ENCODE measurements at regions not wholly inside any gene's neighbourhood (a gene's known extent, or its start where the extent isn't known, plus 50 kb on each side); places are given as distances from the start of the nearest gene placed in this dataset.

- no peak overlapping the region for H3K56ac ChIP-seq (ENCODE audit: low read length)
- H4K5ac ChIP-seq (ENCODE audit: low read length): no peak overlapping the region
- no peaks in the 10 kb centered on the region for H3K27me3 ChIP-seq (ENCODE audit: insufficient read depth, low read length, poor library complexity)
- H3K4me3 ChIP-seq (ENCODE audit: low read length): no peak overlapping the region
- DNase-seq: no peak
- H2BK15ac ChIP-seq (replicated peaks; ENCODE audit: low read depth): no peak overlapping the region
- H3K23ac ChIP-seq (ENCODE audit: low read length): no peak overlapping the region
- H3K36me3 ChIP-seq (ENCODE audit: control insufficient read depth, insufficient read depth, low read length): no peaks in the 10 kb centered on the region
- H3K4ac ChIP-seq (ENCODE audit: low read depth, low read length): no peak overlapping the region
- H2BK120ac ChIP-seq (ENCODE audit: low read depth, low read length): no peak overlapping the region
- no peak overlapping the region for H3K27ac ChIP-seq (ENCODE audit: low read depth, low read length)
- H3K4me1 ChIP-seq (ENCODE audit: control insufficient read depth, low read depth, low read length): no peaks in the 10 kb centered on the region
- no peak overlapping the region for H3K9ac ChIP-seq (ENCODE audit: low read length)
- no peaks in the 10 kb centered on the region for H3K79me1 ChIP-seq (ENCODE audit: low read length)
- no CpG with 5 or more reads among the region's 1 CpG for WGBS (ENCODE audit: extremely low coverage, insufficient coverage, low lambda C conversion rate)
- no peaks in the 10 kb centered on the region for H3K79me2 ChIP-seq (ENCODE audit: control insufficient read depth, insufficient read depth, low read length)
- H4K8ac ChIP-seq (ENCODE audit: low read depth, low read length): no peak overlapping the region
- H2AK5ac ChIP-seq (ENCODE audit: low read length): no peak overlapping the region
- H3K4me2 ChIP-seq (ENCODE audit: low read length): no peak overlapping the region
- no peak overlapping the region for H2BK5ac ChIP-seq (ENCODE audit: low read length)
- H3K18ac ChIP-seq (ENCODE audit: low read length): no peak overlapping the region
These were observed 154.9 kb downstream of the FSCB start for GRCh38 chr14:44352201-44352600.

DNA sequence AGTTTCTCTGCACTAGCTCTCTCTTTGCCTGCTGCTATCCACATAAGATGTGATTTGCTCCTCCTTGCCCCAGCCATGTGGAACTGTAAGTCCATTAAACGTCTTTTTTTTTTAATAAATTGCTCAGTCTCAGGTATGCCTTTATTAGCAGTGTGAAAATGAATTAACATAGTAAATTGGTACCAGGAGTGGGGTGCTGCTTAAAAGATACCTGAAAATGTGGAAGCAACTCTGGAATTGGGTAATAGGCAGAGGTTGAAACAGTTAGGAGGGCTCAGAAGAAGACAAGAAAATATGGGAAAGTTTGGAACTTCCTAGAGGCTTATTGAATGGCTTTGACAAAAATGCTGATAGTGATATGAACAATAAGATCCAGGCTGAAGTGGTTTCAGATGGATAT is 159.8 kb downstream of the FSCB start:
- no peak for DNase-seq
- Histone ChIP-seq H2BK120ac (ENCODE audit: low read depth, low read length) (no peak overlapping the region), H3K23ac (ENCODE audit: low read length) (no peak overlapping the region), H2AK5ac (ENCODE audit: low read length) (no peak overlapping the region), H3K4me1 (ENCODE audit: control insufficient read depth, low read depth, low read length) (no peaks in the 10 kb centered on the region), H2BK15ac (replicated peaks; ENCODE audit: low read depth) (no peak overlapping the region), H3K9ac (ENCODE audit: low read length) (no peak overlapping the region), H3K27me3 (ENCODE audit: insufficient read depth, low read length, poor library complexity) (no peaks in the 10 kb centered on the region), H3K4me3 (ENCODE audit: low read length) (no peak overlapping the region), H3K4ac (ENCODE audit: low read depth, low read length) (no peak overlapping the region), H3K27ac (ENCODE audit: low read depth, low read length) (no peak overlapping the region), H4K8ac (ENCODE audit: low read depth, low read length) (no peak overlapping the region), H2BK5ac (ENCODE audit: low read length) (no peak overlapping the region), H3K18ac (ENCODE audit: low read length) (no peak overlapping the region), H3K56ac (ENCODE audit: low read length) (no peak overlapping the region), H3K79me2 (ENCODE audit: control insufficient read depth, insufficient read depth, low read length) (no peaks in the 10 kb centered on the region), H3K36me3 (ENCODE audit: control insufficient read depth, insufficient read depth, low read length) (no peaks in the 10 kb centered on the region), H4K5ac (ENCODE audit: low read length) (no peak overlapping the region), H3K4me2 (ENCODE audit: low read length) (no peak overlapping the region), H3K79me1 (ENCODE audit: low read length) (no peaks in the 10 kb centered on the region)
- no CpG with 5 or more reads among the region's 1 CpG for WGBS (ENCODE audit: extremely low coverage, insufficient coverage, low lambda C conversion rate)

GRCh38 chr14:44341116-44341515 is 166.0 kb downstream of the FSCB start:
- Histone ChIP-seq H3K56ac (ENCODE audit: low read length) (no peak overlapping the region), H3K4me3 (ENCODE audit: low read length) (no peak overlapping the region), H3K27ac (ENCODE audit: low read depth, low read length) (no peak overlapping the region), H4K8ac (ENCODE audit: low read depth, low read length) (no peak overlapping the region), H4K5ac (ENCODE audit: low read length) (no peak overlapping the region), H3K27me3 (ENCODE audit: insufficient read depth, low read length, poor library complexity) (no peaks in the 10 kb centered on the region), H2AK5ac (ENCODE audit: low read length) (no peak overlapping the region), H2BK5ac (ENCODE audit: low read length) (no peak overlapping the region), H3K4me2 (ENCODE audit: low read length) (no peak overlapping the region), H3K79me1 (ENCODE audit: low read length) (no peaks in the 10 kb centered on the region), H3K79me2 (ENCODE audit: control insufficient read depth, insufficient read depth, low read length) (no peaks in the 10 kb centered on the region), H3K9ac (ENCODE audit: low read length) (no peak overlapping the region), H3K23ac (ENCODE audit: low read length) (no peak overlapping the region), H3K4me1 (ENCODE audit: control insufficient read depth, low read depth, low read length) (no peaks in the 10 kb centered on the region), H3K18ac (ENCODE audit: low read length) (no peak overlapping the region), H2BK120ac (ENCODE audit: low read depth, low read length) (no peak overlapping the region), H3K4ac (ENCODE audit: low read depth, low read length) (no peak overlapping the region), H2BK15ac (replicated peaks; ENCODE audit: low read depth) (no peak overlapping the region), H3K36me3 (ENCODE audit: control insufficient read depth, insufficient read depth, low read length) (no peaks in the 10 kb centered on the region)
- DNase-seq: no peak
- WGBS (ENCODE audit: extremely low coverage, insufficient coverage, low lambda C conversion rate): no CpG with 5 or more reads among the region's 3 CpGs

- Histone ChIP-seq H3K18ac (ENCODE audit: low read length) (no peak overlapping the region), H2BK15ac (replicated peaks; ENCODE audit: low read depth) (no peak overlapping the region), H2BK5ac (ENCODE audit: low read length) (no peak overlapping the region), H3K56ac (ENCODE audit: low read length) (no peak overlapping the region), H3K4me2 (ENCODE audit: low read length) (no peak overlapping the region), H3K36me3 (ENCODE audit: control insufficient read depth, insufficient read depth, low read length) (no peaks in the 10 kb centered on the region), H3K4me1 (ENCODE audit: control insufficient read depth, low read depth, low read length) (no peaks in the 10 kb centered on the region), H3K9ac (ENCODE audit: low read length) (no peak overlapping the region), H3K4ac (ENCODE audit: low read depth, low read length) (no peak overlapping the region), H4K8ac (ENCODE audit: low read depth, low read length) (no peak overlapping the region), H4K5ac (ENCODE audit: low read length) (no peak overlapping the region), H3K4me3 (ENCODE audit: low read length) (no peak overlapping the region), H2AK5ac (ENCODE audit: low read length) (no peak overlapping the region), H3K27me3 (ENCODE audit: insufficient read depth, low read length, poor library complexity) (no peaks in the 10 kb centered on the region), H3K79me1 (ENCODE audit: low read length) (no peaks in the 10 kb centered on the region), H2BK120ac (ENCODE audit: low read depth, low read length) (no peak overlapping the region), H3K27ac (ENCODE audit: low read depth, low read length) (no peak overlapping the region), H3K23ac (ENCODE audit: low read length) (no peak overlapping the region), H3K79me2 (ENCODE audit: control insufficient read depth, insufficient read depth, low read length) (no peaks in the 10 kb centered on the region)
- no CpG with 5 or more reads among the region's 1 CpG for WGBS (ENCODE audit: extremely low coverage, insufficient coverage, low lambda C conversion rate)
- DNase-seq: no peak
These were observed 167.2 kb downstream of the FSCB start for GRCh38 chr14:44339862-44340261.

DNA sequence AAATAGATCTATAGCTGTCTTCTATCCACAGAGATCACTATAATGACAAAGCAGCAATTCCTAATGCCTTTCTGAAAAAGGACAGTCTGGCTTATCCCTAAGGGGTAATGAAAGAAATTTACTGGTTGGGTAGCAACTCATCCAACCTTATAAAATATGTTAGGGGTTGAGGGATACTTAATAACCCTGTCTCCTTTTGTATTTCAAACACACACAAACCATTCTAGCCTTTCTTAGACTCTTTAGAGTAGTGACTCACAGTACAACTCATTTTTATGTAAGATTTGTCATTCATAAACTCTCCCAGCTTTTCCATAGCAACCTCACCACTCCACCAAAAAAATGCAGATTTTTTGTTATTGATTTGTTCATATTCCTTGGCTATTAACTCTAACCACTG is 167.9 kb downstream of the FSCB start:
- Histone ChIP-seq H3K79me1 (ENCODE audit: low read length) (no peaks in the 10 kb centered on the region), H4K5ac (ENCODE audit: low read length) (no peak overlapping the region), H2BK15ac (replicated peaks; ENCODE audit: low read depth) (no peak overlapping the region), H2AK5ac (ENCODE audit: low read length) (no peak overlapping the region), H3K36me3 (ENCODE audit: control insufficient read depth, insufficient read depth, low read length) (no peaks in the 10 kb centered on the region), H3K56ac (ENCODE audit: low read length) (no peak overlapping the region), H3K23ac (ENCODE audit: low read length) (no peak overlapping the region), H4K8ac (ENCODE audit: low read depth, low read length) (no peak overlapping the region), H3K4ac (ENCODE audit: low read depth, low read length) (no peak overlapping the region), H3K27ac (ENCODE audit: low read depth, low read length) (no peak overlapping the region), H3K4me3 (ENCODE audit: low read length) (no peak overlapping the region), H3K18ac (ENCODE audit: low read length) (no peak overlapping the region), H3K79me2 (ENCODE audit: control insufficient read depth, insufficient read depth, low read length) (no peaks in the 10 kb centered on the region), H2BK120ac (ENCODE audit: low read depth, low read length) (no peak overlapping the region), H3K9ac (ENCODE audit: low read length) (no peak overlapping the region), H3K27me3 (ENCODE audit: insufficient read depth, low read length, poor library complexity) (no peaks in the 10 kb centered on the region), H2BK5ac (ENCODE audit: low read length) (no peak overlapping the region), H3K4me1 (ENCODE audit: control insufficient read depth, low read depth, low read length) (no peaks in the 10 kb centered on the region), H3K4me2 (ENCODE audit: low read length) (no peak overlapping the region)
- no peak for DNase-seq

DNA sequence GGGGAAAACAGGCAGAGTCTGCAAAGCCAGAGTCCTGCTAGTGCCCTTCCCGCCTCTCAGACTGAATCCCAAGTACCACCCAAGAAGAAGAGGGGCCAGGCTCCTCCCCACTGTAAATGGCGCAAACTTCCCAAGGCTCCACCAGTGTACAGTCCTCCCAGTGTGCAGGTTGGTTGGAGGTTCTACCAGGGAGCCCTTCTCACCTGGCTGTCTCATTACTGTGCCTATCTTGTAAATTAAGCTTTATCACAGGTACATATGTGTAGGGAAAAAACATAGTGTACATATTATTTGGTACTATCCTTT is 189.7 kb downstream of the FSCB start:
- Histone ChIP-seq H3K18ac (ENCODE audit: low read length) (no peak overlapping the region), H2BK120ac (ENCODE audit: low read depth, low read length) (no peak overlapping the region), H3K4ac (ENCODE audit: low read depth, low read length) (no peak overlapping the region), H3K56ac (ENCODE audit: low read length) (no peak overlapping the region), H3K9ac (ENCODE audit: low read length) (no peak overlapping the region), H3K79me2 (ENCODE audit: control insufficient read depth, insufficient read depth, low read length) (no peaks in the 10 kb centered on the region), H3K27me3 (ENCODE audit: insufficient read depth, low read length, poor library complexity) (no peaks in the 10 kb centered on the region), H3K23ac (ENCODE audit: low read length) (no peak overlapping the region), H4K5ac (ENCODE audit: low read length) (no peak overlapping the region), H3K36me3 (ENCODE audit: control insufficient read depth, insufficient read depth, low read length) (no peaks in the 10 kb centered on the region), H3K4me1 (ENCODE audit: control insufficient read depth, low read depth, low read length) (no peaks in the 10 kb centered on the region), H3K4me2 (ENCODE audit: low read length) (no peak overlapping the region), H3K4me3 (ENCODE audit: low read length) (no peak overlapping the region), H2BK15ac (replicated peaks; ENCODE audit: low read depth) (no peak overlapping the region), H2AK5ac (ENCODE audit: low read length) (no peak overlapping the region), H3K79me1 (ENCODE audit: low read length) (no peaks in the 10 kb centered on the region), H3K27ac (ENCODE audit: low read depth, low read length) (no peak overlapping the region), H4K8ac (ENCODE audit: low read depth, low read length) (no peak overlapping the region), H2BK5ac (ENCODE audit: low read length) (no peak overlapping the region)
- no CpG with 5 or more reads among the region's 2 CpGs for WGBS (ENCODE audit: extremely low coverage, insufficient coverage, low lambda C conversion rate)
- DNase-seq: no peak
